ENCODE measurements at regions not wholly inside any gene's neighbourhood (a gene's known extent, or its start where the extent isn't known, plus 50 kb on each side); places are given as distances from the start of the nearest gene placed in this dataset.

DNA sequence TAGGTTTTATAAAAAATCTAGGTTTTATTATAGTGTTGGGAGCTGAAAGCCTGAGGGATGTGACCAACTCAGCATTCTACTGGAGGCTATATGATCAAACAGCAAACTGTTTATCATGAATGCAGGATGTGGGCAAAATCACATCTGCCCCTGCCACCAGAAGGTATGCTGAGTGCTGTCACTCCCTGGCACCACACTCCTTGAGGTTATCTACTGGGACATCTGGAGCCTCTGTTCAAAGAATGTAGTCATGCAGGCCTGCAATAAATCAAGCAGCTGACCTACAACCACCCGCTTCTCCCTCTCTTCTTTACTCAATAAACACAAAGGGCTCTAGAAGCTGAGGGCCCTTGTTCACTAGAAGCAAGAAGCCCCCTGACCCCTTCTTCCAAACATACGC is 328.4 kb upstream of the DDX18 start:
- TF ChIP-seq, protein P1, sequence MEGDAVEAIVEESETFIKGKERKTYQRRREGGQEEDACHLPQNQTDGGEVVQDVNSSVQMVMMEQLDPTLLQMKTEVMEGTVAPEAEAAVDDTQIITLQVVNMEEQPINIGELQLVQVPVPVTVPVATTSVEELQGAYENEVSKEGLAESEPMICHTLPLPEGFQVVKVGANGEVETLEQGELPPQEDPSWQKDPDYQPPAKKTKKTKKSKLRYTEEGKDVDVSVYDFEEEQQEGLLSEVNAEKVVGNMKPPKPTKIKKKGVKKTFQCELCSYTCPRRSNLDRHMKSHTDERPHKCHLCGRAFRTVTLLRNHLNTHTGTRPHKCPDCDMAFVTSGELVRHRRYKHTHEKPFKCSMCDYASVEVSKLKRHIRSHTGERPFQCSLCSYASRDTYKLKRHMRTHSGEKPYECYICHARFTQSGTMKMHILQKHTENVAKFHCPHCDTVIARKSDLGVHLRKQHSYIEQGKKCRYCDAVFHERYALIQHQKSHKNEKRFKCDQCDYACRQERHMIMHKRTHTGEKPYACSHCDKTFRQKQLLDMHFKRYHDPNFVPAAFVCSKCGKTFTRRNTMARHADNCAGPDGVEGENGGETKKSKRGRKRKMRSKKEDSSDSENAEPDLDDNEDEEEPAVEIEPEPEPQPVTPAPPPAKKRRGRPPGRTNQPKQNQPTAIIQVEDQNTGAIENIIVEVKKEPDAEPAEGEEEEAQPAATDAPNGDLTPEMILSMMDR (conservative IDR thresholded peaks at IDR 0.05; ENCODE audit: low read depth, low read length): no peak
- TF ChIP-seq RCOR1 (IDR thresholded peaks at IDR 0.05; ENCODE audit: insufficient replicate concordance, low read length) (no peak), MXI1 (IDR thresholded peaks at IDR 0.05; ENCODE audit: borderline replicate concordance, low read depth, low read length) (no peak), CEBPB (IDR thresholded peaks at IDR 0.05; ENCODE audit: low read depth, low read length) (no peak), CHD1 (IDR thresholded peaks at IDR 0.05; ENCODE audit: low read depth, low read length) (no peak), POLR2A (IDR thresholded peaks at IDR 0.05; ENCODE audit: low read depth, low read length) (no peak), RFX5 (IDR thresholded peaks at IDR 0.05; ENCODE audit: low read depth, low read length) (no peak), RAD21 (IDR thresholded peaks at IDR 0.05; ENCODE audit: low read length) (no peak), FOS (IDR thresholded peaks at IDR 0.05; ENCODE audit: low read depth, low read length) (no peak)
